ENCODE measurements at regions not wholly inside any gene's neighbourhood (a gene's known extent, or its start where the extent isn't known, plus 50 kb on each side); places are given as distances from the start of the nearest gene placed in this dataset.

- TF ChIP-seq ZNF274 (IDR thresholded peaks at IDR 0.05; ENCODE audit: low read depth, low read length) (no peak), SUZ12 (IDR thresholded peaks at IDR 0.05; ENCODE audit: extremely low read depth, insufficient read depth, insufficient read length) (no peak)
These were observed 198.0 kb downstream of the CAVIN4 start for GRCh38 chr9:100775912-100776311.
